HG03196 (cell line): ENCODE measurements at regions not wholly inside any gene's neighbourhood (a gene's known extent, or its start where the extent isn't known, plus 50 kb on each side); places are given as distances from the start of the nearest gene placed in this dataset.

Experiments
- ATAC-seq: cut with Tn5 transposase; IDR thresholded peaks from one replicate; pipeline ENCODE4 v1.9.1; 2021; ENCODE audit not compliant: unreplicated experiment

- no peak for ATAC-seq
Measured at GRCh38 chr17:77771998-77772397, 186.5 kb upstream of the TNRC6C start.

GRCh38 chr17:77772461-77772897 is 186.0 kb upstream of the TNRC6C start:
- ATAC-seq, result no peak

GRCh38 chr17:77772899-77773358 is 185.6 kb upstream of the TNRC6C start:
- no peak for ATAC-seq

- ATAC-seq, result no peak
Measured at GRCh38 chr17:77774182-77774581, 184.3 kb upstream of the TNRC6C start.

- no peak for ATAC-seq
Measured at GRCh38 chr17:77778636-77779489, 179.6 kb upstream of the TNRC6C start.

DNA sequence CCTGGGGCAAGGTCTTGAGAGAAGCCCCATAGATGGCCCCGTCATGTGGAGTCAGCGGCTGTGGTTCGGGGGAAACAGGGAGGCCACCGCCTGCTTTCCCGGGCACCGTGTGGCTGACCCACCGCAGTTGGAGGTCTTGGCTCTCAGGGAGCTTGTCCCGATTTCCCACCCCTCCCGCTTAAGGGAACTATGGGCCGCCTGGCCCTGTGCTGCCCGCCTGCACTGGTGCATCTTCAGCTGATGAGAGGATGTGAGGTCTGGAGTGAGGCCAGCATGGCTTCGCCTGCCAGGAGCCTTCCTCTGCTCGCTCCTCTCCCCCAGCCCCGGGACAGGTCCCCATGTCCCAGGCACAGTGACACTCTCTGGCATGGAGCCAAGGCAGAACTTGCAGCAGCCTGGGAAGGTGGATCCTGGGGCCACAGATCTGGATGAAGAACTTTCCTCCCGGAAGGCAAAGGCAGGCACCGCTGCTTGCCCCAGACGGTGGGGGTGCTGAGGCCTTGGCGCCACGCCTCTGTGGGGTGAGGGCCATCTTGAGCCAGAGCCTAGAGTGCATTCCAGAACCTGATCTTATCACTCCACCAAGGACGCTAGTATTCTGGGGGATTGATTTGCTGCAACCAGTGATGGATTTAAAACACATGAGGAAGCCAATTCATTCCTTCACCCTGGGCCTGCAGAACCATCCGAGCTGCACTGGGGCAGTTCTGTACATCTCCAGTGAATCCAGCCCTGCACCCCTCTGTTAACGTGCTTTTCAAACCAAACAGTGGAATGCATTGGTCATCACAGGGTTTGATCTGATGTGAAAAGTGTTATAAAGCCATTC is 178.6 kb upstream of the TNRC6C start:
- no peak for ATAC-seq

DNA sequence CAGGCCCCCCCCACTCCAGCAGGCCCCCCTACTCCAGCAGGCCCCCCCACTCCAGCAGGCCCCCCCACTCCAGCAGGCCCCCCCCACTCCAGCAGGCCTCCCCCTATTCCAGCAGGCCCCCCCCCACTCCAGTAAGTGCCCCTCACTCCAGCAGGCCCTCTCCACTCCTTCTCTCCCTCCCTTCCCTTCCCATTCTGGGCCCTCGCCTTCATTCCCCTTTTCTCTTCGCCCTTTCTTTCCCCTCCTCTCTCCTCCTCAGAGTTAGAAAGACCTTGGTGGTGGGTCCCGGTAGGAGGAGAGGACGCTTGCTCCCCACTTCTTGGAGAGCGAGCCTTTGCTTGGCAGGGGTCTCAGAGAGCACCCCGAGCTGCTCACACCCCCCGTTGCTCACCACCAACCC is 177.0 kb upstream of the TNRC6C start:
- no peak for ATAC-seq

GRCh38 chr17:77782201-77782600 is 176.3 kb upstream of the TNRC6C start:
- ATAC-seq, result no peak

DNA sequence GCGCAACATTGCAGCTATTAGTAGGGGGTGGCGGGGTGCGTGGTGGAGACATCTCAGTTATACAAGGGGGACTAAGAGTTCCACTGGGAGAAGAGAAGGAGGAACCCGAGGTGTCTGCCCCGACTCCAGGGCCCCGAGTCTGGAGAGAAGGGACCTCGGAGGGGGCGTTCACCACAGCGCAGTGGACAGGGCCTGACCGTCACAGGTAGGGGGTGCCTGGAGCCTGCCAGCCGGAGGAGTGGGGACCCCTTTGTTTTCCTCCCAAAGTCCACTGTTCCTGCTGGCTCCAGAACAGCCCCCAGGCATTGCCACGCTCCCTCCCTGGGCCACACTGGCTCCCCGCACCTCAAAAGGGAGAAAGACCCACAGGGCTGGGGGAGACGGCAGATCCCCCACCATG is 175.9 kb upstream of the TNRC6C start:
- no peak for ATAC-seq

- no peak for ATAC-seq
Measured at GRCh38 chr17:77783991-77784820, 174.3 kb upstream of the TNRC6C start.

DNA sequence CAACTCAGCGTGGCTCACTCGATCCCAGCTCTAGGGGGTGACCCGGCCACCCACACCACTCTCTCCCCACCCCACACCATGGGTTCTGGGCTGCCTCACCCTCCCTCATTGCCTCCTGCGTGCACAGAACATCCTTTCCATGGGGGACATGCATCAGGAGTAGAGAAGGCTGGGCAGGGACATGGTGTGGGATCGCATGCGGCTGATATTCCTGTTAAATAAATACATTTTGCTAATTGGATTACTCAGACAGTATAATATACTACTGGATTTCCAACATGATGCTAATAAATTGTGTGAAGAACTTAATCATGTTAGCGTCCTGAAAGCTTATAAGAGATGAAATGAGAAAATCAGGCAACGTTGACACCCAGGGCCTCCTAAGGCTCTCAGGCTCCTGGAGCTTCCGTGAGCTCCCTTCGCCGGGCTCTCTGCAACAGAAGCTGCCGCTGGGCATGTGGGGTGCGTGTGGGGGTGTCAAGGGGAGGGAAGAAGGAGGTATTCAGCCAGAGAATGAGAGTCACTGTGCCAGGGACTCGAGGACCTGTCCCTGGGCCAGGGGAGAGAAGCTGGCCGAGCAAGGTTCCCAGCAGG is 173.1 kb upstream of the TNRC6C start:
- no peak for ATAC-seq

DNA sequence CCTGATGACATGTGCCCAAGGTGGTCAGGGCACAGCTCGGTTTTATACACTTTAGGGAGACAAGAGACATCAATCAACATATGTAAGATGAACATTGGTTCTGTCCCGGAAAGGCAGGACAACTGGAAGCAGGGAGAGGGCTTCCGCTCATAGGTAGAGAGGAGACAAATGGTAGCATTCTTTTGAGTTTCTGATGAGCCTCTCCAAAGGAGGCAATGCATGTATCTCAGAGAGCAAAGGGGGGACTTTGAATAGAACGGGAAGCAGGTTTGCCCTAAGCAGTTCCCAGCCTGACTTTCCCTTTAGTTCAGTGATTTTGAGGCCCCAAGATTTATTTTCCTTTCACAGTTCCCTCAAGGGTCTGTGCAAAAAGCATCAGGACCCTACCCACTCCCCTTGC is 172.4 kb upstream of the TNRC6C start:
- no peak for ATAC-seq

GRCh38 chr17:77786740-77787505 is 171.6 kb upstream of the TNRC6C start:
- no peak for ATAC-seq

- no peak for ATAC-seq
Measured at GRCh38 chr17:77790143-77790829, 168.2 kb upstream of the TNRC6C start.

DNA sequence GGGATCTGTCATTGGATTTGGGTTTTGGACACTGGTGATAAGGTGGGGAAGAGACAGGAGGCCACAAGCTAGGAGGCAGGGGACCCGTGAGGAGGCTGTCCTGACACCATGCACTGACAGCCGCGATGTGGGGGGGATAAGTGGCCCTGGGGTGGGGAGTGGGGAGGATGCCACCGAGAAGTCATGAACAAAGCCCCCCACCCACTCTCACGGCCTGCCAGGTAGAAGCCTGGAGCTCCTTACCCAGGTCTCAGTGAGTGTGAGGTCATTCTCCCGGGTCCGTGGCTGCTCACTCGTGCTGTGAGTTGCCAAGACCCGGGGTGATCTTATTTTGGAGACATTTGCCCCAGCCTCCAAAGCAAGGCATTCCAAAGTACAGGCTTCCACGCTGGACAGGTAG is 165.9 kb upstream of the TNRC6C start:
- ATAC-seq, result no peak

DNA sequence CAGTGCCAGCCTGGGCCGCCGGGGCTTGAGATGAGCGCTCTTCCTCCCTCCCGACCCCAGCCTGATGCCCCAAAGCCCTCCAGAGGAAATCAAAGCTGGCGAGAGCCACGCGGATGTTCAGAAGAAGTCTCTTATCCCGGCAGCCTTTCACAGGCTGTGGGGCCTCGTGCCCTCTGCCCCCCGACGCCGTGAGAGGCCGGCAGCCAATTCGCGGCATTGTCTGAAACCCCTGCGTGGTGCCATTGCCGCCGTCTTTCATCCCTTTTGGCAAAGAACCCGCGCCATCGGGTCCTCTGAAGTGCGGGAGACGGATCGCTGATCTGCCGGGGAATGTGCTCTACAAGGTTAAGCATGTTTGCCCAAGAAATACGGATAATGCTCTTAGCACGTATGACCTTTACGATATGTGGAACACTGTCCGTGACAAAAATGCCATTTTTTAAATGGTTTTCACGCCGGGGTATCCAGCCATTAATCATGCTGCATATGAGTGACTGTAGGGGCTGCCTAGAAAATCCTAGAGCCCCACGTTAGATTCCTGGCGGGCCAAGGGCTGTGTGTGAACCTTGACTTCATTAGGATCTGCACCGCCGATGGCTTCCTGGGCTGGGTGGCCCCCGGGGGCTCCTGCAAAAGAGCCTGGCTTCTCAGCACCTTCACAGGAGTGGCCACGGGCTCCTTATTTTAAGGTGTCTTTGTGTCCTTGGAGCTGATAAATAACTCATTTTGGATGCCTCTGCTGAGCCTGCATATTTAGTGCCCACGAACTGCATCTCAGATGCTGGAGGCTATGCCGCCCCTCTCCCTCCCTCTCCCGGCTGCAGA is 165.1 kb upstream of the TNRC6C start:
- no peak for ATAC-seq

DNA sequence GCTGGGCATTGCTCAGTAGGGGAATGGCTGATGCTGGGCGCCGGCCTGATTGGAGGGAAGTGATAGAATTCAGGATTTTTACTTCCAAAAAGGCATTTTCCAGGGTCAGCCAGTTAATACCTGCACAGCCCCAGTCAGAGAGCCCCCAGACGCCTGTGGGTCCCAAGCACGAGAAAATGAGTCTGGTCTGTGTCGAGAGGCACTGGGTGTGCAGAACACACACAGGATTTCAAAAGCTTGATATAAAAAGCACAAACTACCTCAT is 164.6 kb upstream of the TNRC6C start:
- ATAC-seq, result no peak

DNA sequence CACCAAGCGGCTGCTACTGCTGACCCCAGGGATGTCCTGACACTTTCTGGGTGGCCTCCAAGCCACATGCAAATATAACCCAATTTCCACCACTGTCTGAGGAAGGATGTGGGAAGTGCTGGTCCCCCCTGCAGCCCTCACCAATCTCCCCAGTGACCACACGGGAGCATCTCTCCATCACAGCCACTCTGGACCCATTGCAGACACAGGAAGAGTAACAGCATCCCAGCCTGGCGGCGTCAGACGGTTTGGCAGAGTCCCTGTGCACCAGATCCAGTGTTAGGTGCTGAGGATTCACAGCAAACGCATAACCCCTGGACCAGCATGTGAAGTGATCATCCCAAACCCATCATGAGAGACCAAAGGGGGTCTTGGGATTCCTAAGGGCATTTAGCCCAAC is 163.7 kb upstream of the TNRC6C start:
- no peak for ATAC-seq

- ATAC-seq, result no peak
Measured at GRCh38 chr17:77795685-77796084, 162.8 kb upstream of the TNRC6C start.
